ENCODE measurements at regions not wholly inside any gene's neighbourhood (a gene's known extent, or its start where the extent isn't known, plus 50 kb on each side); places are given as distances from the start of the nearest gene placed in this dataset.
"Not testable (repeated sequence)": the region's sequence is repeated elsewhere in the genome, so short reads cannot be mapped to it uniquely, and the experiment has no call there.

DNA sequence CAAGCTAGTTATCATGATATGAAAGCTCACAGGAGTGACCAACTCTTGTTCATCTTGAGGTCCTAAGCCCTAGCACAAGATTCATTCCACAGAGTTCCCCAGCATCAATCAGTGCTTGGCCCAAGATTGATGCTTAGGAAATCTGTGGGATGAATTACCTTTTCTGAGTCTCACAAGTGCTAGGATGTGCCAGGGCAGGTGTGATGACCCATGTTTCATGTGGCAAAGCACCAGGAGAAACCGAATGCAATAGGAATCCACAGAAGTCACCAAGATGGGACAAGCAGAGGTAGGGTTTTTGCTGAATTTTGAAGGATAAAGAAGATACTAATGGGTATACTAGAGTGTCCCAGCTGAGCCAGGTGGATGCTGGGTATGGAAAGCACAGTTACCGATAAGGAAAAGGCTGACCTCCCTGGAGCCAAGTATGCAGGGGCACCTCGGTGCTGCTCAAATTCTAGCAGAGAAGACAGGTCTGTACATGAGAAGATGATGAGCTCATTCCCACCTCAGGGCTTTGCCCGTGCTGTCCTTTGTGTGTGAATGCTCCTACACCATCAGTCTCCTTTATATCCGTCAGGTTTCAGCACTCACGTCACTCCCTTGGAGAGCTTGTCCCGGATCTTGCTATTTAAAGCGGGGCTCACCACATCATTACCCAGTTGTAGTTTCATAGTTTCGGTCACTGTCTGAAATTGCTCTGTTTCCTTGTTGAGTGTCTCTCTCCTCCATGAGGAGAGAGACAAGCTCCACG is 168.9 kb upstream of the TSC22D1 start:
- DNase-seq = no peak

DNA sequence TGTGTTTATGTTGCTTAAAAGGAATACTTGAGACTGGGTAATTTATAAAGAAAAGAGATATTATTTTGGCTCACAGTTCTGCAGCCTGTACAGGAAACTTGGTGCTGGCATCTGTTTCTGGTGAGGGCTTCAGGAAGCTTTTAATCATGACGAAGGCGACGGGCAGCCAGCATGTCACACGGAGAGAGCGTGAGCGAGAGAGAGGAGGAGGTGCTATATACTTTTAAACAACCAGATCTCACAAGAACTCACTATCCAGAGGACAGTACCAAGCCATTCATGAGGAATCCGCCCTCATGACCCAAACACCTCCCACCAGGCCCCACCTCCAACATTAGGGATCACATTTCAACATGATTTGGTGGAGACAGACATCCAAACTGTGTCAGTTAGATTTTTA is 163.4 kb upstream of the TSC22D1 start:
- peak; percentile 54 for DNase-seq

DNA sequence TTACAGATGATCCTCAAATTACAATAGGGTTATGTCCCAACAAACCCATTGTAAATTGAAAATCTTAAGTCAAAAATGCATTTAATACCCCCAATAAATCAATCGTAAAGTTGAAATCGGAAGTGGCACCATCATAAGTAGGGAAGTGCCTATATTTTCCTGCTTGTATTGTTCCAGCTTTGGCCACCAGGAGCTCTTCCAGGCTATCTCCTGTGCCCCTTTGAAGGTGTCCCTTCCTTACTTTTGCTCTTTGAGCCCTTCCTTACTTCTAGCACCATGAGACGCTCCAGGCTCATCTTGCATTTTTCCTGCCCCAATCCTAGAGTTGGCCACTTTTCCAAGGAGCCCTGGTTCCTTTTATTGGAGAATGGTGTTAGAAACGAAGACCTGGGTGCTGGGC is 163.0 kb upstream of the TSC22D1 start:
- no peak for DNase-seq

DNA sequence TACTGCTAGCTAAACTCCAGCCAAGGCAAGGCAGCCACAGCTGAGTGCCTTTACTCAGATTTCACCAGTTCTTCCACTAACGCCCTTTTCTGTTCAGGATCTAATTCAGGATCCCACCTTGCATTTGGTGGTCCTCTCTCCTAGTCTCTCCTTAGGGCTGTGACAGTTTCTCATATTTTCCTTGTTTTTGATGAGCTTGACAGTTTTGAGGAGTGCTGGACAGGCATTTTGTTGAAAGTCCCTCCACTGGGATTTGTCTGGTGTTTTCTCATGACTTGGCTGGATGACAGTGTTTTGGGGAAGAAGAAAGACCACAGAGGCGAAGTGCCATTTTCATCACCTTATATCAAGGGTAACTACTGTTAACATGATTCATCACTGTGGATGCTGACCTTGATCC is 162.3 kb upstream of the TSC22D1 start:
- peak; percentile 39 for DNase-seq

DNA sequence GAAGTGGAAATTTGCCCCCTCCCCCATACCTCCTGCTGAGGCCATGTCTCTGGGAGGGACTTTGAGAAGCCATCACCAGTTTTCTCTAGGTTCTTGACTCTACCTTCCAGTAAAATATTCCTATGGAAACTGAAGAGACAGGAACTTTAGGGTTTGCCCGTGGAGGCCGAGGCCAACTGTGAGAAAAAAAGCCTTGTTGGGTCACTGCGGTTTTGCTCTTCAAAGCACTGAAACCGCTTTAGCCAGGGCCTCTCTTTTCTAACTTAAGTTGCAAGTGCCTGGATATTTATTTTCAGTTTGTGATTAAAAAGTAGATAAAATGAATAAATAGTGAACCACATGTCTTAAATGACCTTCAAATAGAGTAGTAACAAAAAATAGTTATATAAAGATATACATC is 159.7 kb upstream of the TSC22D1 start:
- DNase-seq = no peak

DNA sequence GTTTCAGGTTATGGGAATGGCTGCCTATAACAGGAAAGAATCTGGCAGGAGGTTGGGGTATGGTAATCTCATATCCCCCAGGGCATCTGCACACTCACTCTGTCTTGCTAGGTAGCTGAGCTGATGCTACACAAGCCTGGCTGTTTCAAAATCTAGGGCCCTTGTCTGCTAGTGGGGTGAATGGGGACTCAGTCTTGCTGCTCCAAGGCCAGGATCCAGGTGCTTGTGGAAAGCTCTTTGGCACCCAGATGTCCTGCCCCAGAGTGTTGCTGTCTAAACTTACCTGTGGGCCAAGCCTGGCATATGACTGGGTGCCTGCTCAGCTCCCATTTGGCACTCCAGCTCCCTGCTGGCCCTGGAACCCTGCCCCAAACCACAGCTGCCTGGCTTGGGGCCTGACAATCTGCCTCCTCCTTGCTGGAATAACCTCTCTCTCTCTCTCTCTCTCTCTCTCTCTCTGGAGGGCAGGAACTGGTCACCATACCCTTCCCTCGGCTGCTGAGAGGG is 158.1 kb upstream of the TSC22D1 start:
- DNase-seq = peak; percentile 88

DNA sequence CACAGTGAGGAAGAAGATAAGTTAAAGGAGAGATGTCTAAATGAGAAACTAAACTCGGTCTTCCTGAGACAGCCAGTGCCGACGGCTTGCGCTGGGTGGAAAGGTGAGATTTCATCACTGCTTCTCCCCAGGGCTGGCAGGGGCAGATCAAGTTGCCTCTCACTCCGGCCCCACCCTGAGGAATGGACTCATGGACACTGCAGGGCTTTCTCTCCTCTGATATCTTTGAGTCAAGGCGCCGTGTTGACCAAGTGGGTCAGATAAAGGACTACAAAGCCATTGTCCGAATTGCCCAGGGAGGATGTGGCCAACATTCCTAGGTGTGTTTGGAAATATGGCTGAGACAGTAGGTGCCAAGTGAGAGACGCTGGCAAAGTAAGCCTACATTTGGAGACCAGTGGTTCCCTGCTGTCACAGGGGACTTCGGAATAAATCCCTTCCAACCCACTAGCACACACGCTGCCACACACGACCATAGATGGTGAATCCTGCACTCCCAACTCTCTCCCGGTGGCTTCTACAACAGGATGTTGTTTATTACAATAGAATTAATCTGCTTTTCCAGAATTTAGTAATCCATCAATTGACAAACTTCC is 156.5 kb upstream of the TSC22D1 start:
- no peak for DNase-seq

DNA sequence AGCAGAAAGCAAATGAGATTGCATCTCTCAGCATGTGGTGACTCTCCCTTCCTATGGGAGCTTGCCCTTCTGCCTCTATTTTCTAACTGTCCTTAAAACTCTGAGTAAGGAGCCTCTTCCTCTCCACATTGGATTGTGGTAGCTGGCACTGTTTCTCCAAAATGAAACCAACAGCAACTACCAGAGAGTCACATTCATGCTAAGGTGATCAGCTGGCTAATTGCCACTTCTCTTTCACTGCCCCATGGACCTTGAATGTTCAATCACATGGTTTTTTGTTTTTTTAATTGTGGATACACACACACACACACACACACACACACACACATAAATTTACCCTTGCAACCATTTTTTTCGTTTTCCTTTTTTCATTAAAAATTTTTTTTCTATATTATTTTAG is 154.7 kb upstream of the TSC22D1 start:
- DNase-seq = no peak

DNA sequence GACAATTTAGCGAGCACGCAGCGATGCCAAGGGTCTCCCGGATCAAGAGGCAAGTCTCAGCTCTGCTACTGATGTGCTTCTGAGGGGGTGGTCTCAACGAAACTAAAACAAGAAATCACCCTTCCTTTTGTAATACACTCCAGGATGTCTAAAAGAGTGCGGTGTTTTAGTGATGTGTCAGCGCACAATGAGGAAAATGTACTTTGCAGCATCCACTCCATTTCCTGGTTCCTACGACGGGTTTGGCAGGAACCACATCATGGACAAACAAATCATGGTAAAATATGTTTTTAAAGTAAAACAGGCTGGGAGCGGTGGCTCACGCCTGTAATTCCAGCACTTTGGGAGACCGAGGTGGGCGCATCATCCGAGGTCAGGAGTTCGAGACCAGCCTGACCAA is 154.0 kb upstream of the TSC22D1 start:
- no peak for DNase-seq

DNA sequence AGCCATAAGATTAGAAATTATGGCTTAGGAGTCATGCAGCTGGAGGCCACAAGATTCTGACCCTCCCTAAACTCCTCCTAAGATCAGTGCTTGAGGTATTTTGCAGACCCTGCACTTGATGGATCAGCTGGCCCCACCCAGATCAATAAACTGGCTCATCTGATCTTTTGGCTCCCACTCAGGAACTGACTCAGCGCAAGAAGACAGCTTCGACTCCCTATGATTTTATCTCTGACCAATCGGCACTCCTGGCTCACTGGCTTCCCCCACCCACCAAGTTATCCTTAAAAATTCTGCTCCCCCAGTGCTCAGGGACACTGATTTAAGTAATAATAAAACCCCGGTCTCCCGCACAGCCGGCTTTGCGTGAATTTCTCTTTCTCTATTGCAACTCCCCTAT is 151.5 kb upstream of the TSC22D1 start:
- DNase-seq = not testable (repeated sequence)

DNA sequence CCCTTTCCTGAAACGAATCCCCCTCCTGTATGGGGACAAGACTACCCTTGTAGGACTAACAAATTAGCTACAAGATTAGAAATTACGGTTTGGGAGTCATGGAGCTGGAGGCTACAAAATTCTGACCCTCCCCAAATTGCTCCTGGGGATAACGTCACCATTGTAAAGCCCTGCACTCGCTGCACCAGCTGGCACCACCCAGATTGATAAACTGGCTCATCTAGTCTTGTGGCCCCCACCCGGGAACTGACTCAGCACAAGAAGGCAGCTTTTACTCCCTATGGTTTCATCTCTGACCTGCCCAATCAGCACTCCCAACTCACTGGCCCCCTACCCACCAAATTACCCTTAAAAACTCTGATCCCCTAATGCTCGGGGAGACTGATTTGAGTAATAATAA is 150.6 kb upstream of the TSC22D1 start:
- DNase-seq = no peak

DNA sequence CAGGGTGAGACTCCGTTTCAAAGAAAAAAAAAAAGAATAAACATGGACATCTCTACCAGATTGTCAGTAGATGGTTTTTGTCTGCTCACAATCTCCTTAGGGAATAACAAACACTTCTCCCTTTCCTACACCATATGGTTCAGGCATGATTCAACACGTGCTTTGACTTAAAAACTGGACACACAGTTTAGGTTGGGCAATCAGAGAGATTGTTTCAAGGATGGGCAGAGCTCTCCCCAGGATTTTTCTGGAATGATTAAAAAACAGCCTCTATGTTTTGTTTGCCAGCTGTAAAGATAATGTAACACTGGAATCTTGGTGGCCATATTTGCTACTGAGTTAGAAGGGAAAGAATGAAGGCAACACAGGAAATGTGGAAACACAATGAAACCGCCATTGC is 150.1 kb upstream of the TSC22D1 start:
- peak; percentile 95 for DNase-seq

DNA sequence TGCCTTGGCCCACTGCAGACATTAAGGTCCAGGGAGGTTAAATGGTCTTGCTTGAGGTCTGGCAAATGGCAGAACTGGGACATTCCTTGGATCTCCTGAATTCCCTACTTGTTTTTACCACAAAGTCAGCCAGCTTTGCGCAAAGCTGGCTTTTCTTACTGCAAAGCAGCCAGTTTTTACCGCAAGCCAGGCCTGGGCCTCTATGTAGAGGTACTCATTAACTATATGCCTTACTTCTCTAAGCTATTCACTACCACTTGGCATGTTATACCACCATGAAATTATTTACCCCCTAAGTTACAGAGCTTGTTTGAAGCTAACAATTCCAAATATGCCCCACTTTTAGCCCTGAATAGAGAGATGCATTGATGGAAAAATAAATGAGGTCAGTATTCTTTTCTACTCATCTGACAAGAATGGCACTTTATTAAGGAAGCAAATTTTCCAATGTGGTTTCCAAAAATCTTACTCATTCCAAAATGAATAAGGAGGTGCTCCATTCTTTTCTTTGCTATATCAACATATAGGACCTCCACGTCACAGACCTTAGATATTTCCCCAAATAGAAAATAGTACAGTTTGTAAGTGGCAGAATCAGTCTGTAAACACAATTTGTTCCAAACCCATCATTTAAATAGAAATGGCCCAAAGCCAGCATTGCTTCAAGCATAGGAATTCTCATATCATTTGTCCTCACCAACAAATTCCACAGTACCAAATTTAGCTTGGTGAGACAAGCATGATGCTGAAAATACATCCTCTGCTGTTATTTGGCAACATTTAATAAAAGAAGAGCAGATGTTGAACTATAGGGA is 143.9 kb upstream of the TSC22D1 start:
- peak; percentile 95 for DNase-seq

DNA sequence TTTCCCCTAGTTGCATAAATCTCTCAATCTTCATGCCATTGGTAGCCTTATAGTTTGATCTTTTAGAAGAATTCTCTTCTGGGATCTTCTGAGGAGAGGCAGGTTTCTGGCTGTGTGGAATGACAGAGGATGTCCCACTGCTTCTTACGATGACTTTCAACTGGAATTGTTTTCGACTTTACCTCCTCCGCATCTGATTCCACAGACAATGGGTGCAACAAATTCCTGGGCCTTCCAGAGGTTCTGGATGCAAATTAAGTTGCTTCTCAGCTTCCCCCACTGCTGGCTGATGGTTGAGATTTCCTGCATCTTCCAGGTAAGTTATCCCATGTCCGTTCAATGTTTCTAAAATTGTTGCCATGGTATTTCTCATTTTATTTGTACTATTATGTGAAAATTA is 142.3 kb upstream of the TSC22D1 start:
- DNase-seq = no peak

DNA sequence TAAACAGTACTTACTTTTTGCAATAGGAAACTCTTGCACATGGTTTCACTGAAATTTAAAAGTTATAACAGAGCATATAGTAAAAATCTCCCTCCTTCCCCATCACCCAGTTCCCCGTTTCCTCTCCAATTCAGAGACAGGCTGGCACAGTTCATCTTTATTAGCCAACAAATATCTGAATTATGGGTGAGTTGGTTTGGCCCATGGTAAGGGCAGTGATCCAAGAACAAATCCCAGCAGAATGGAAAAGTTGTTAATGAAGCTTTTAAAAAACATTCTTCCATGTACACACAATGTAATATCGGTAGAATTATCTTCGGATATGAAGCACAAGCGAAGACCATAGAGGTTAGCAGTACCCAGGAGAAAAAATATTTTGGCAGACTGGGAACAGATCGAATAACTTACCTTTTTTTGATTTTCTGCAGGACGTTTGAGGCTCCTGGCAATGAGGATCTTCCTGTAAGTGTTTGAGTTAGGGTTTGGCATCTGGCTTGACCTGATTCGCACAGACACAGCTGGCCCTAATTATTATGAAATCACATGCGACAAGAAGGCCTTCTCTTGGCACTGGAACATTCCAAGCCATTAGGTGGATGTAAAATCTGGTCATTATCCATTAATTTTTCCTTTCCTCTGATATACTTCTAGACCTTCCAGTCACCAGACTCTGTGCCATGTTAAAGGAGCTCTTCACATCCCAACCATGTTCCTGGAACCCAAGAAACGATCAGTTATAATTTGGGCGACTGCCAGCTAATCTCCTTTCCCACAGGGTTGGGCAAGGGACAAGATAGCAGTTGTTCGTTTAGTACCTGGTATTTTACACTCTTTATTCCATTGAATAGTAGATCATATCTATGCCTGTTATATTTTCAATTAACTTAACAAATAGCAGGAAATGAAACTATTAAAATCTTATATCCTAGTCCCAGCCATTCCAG is 139.4 kb upstream of the TSC22D1 start:
- DNase-seq = no peak

DNA sequence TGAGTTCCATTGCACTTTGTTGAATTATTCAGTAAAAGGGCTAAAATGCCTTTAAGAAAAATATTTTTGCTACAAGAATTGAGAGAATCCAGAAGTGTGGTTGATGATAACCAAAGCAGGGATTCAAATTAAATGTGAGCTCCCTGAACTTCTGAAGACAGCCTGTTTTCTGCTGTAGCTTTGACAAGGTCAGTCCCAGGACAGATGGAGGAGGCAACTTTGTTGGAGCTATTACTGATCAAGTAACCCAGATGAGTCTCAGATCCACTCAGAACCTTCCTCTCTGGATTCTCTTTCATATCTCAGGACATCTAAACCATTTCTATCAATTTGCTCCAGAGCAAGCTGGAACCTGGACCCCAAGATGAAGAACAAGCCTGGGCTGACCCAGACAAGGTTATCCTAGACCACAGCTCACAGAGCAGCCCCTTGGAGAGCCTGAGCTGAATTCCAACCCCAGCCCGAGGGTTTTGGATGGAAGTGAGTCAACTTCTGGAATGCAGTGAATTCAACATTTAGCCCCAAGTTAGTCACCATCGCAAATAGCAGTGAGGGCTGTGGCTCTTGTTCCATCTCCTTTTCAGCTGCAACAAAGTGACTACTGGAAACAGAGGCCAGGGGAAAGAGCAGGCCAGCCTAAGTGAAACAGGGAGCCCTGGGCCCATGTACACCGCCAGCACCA is 137.8 kb upstream of the TSC22D1 start:
- DNase-seq = peak; percentile 99

DNA sequence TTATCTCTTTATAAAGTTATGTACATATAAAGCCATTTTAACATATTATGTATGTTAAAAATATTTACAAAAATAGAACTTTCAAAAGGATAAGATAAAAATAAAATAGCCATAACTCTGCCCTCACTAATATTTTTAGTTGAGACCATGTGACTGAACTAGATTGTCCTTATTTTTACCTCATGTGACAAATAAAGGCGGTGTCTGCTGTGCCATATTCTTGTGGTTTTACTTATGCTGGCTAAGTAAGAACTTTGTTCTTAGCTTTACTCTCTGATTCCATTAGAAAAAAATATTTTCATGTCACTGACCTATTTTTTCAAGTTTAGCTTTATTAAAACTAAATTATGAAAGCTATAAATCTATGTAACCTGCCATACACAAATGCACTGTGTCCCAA is 135.6 kb upstream of the TSC22D1 start:
- DNase-seq = no peak

DNA sequence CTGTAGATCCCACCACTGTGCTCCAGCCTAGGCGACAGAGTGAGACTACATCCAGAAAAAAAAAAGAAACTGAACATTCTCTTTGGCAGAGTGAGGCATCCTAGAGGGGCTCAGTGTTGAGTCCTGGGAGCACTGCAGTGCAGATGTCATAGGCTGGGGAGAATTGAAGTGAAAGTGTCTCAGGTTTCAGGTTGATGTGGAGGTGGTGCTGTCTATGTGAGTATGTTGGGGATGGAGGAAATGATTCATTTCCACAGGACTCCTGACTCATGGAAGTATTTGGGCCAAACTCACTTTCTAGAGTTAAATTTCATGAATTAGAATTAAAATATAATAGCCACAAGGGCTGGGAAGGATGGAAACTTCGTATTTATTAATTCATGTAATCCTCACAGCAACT is 134.4 kb upstream of the TSC22D1 start:
- DNase-seq = peak; percentile 95

DNA sequence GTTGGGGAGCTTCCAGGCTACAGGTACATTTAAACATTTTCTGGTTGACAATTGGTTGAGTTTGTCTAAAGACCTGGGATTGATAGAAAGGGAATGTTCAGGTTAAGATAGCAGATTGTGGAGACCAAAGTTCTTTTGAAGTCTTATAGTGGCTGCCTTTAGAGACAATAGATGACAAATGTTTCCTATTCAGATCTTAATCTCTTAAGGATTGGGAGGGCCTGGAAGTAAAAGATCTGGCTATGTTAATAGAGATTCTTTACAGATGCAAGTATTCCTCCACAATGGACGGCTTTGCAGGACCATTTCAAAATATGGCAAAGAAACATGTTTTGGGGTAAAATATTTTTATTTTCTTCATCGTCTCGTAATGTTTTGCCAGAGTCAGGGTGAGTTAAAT is 128.7 kb upstream of the TSC22D1 start:
- not testable (repeated sequence) for DNase-seq

DNA sequence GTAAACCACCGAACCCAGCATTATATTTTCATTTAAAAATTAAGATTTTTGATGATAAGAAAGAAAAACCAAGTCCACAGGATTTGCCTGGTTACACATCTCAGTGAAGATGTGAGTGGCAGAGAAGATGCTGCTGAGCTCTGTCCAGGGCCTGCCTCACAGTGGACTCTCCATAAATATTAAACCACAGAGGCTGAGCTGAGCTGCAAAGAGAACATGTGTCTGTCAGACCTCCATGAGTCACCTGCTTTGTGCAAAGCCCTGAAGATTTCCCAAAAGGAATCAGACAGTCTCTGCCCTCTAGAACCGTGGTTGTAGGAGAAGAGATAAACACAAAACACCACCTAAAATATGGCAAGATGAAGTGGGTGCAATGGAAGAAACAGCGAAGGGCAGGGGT is 127.2 kb upstream of the TSC22D1 start:
- DNase-seq = peak; percentile 80

DNA sequence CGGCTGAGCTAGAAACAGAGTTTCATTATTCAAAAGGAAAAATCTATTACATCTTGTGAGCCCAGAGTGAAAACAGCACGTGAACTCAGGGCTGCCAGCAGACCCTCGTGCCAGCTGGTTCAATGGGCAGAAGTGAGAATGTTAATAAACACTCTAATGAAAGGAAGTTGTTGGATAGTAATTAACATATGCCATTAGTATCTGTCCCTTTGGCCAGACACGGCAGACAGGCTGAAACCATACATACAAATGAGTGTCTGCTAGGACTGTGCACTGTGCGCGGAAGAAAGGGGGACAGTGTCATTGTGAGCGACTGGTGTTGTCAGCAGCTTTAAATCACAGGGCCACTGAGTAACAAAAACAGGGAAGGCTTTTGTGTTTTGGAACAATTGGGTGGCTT is 121.9 kb upstream of the TSC22D1 start:
- DNase-seq = no peak

DNA sequence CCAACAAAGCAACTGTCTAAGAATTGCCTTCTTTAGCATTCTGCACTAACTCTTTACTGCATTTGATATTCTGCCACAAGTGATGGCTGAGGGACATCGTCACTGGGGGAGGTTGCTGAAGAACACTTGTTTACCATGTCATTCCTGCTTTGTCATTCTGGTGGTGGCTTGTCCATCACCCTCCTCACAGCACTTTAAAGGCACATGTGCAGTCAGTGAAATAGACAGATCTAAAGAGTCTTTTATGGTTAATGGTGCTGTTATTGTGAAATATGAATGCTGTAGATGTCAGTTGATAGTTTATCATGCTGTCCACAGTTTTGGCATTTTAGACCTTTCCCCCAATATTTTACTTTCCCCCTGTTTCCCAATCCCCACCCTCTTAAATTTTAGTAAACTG is 120.9 kb upstream of the TSC22D1 start:
- DNase-seq = no peak

Data from fibroblast of upper back skin (primary cell).